ENCODE measurements at regions not wholly inside any gene's neighbourhood (a gene's known extent, or its start where the extent isn't known, plus 50 kb on each side); places are given as distances from the start of the nearest gene placed in this dataset.

DNA sequence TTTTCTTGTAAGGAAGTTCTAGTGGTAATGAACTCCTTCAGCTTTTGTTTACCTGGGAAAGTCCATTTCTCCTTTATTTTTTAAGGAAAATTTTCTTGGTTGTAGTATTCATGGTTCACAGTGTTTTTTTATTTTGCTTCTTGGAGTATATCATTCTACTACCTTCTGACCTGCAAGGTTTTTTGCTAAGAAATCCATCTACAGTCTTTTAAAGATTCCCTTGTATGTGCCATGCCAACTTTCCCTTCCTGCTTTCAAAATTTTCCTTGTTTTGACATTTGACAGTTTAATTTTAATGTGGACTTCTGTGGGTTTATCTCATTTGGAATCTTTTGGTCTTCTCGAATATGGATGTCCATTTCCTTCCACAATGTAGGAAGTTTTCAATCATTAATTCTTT is 855.6 kb downstream of the TBC1D32 start:
- no peak overlapping the region for H2AFZ ChIP-seq (ENCODE audit: low read depth, low read length)
- in situ Hi-C loops (cut with MboI): no loop called here
- no peaks in the 10 kb centered on the region for H3K9me1 ChIP-seq (ENCODE audit: control insufficient read depth, insufficient read depth, low read length)
- H3K4me2 ChIP-seq (ENCODE audit: insufficient read depth, low read length): no peak overlapping the region
- intact Hi-C loops (cut with micrococcal nuclease): no loop called here
- no peaks in the 10 kb centered on the region for H3K27me3 ChIP-seq (ENCODE audit: control insufficient read depth in 2 of 2, insufficient read depth in 2 of 2, low read length in 2 of 2)
- H3K9me3 ChIP-seq (replicated peaks; ENCODE audit: control insufficient read depth, insufficient read depth, low read depth, low read length): no peaks in the 10 kb centered on the region
- no peak overlapping the region for H3K4me3 ChIP-seq
- POLR2A ChIA-PET: no interaction called here
- no peaks in the 10 kb centered on the region for H3K4me1 ChIP-seq (replicated peaks in 1 of 2; ENCODE audit: control insufficient read depth in 2 of 2, insufficient read depth in 2 of 2, low read length in 2 of 2)
- BruUV-seq (replicated peaks): no TSS peak
- H3K27ac ChIP-seq (ENCODE audit: extremely low read depth, low read depth, low read length): no peak overlapping the region
- ATAC-seq: no peak
- H3K79me2 ChIP-seq (ENCODE audit: control insufficient read depth, insufficient read depth, low read length): no peaks in the 10 kb centered on the region
- TF ChIP-seq, protein P1, sequence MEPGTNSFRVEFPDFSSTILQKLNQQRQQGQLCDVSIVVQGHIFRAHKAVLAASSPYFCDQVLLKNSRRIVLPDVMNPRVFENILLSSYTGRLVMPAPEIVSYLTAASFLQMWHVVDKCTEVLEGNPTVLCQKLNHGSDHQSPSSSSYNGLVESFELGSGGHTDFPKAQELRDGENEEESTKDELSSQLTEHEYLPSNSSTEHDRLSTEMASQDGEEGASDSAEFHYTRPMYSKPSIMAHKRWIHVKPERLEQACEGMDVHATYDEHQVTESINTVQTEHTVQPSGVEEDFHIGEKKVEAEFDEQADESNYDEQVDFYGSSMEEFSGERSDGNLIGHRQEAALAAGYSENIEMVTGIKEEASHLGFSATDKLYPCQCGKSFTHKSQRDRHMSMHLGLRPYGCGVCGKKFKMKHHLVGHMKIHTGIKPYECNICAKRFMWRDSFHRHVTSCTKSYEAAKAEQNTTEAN (CRISPR knock-in tag; IDR thresholded peaks at IDR 0.05): no peak
- TF ChIP-seq KDM2B (CRISPR knock-in tag; IDR thresholded peaks at IDR 0.05) (no peak), NFRKB (IDR thresholded peaks at IDR 0.05; ENCODE audit: low read depth) (no peak), LCOR (CRISPR knock-in tag; IDR thresholded peaks at IDR 0.05) (no peak), MEF2A (IDR thresholded peaks at IDR 0.05; ENCODE audit: control insufficient read depth, low read depth, low read length) (no peak), HSF4 (CRISPR knock-in tag; IDR thresholded peaks at IDR 0.05; ENCODE audit: borderline replicate concordance) (no peak)
- DNase-seq (ENCODE audit: extremely low read depth in 1 of 4, low spot score in 3 of 4): no peak
- CTCF ChIA-PET (ENCODE audit: low intra/inter-chr PET ratio): no interaction called here
- WGBS (ENCODE audit: insufficient coverage, low coverage, missing lambda C conversion rate): 0% methylated on average over 1 of the region's 1 CpG
- no peak for FAIRE-seq
- H3K9ac ChIP-seq (ENCODE audit: insufficient read depth in 1 of 2, low read depth in 2 of 2, low read length in 2 of 2): no peak overlapping the region
- no peaks in the 10 kb centered on the region for H3K36me3 ChIP-seq (ENCODE audit: control insufficient read depth, insufficient read depth, low read length)
- no peaks in the 10 kb centered on the region for H4K20me1 ChIP-seq (replicated peaks; ENCODE audit: control insufficient read depth, insufficient read depth, low read length)

DNA sequence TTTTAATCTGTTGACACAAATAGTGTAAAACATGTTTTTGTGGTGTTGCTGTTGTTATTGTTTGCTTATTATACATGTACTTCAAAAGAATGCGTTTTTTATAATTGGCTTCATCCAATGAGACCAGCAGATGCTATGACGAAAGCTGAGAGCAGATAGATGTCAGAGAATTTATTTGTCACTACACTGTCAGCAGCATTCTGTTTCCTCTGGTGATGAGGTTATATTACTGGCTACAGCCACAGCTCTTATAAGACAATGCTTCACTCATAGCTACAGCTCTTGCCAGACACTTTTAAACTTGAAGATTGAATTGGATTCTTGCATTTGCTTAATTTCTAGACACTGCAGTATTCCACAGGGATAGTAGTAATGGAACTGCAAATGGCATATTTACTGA is 860.5 kb downstream of the TBC1D32 start:
- no peak overlapping the region for H3K4me2 ChIP-seq (ENCODE audit: insufficient read depth, low read length)
- no TSS peak for BruUV-seq (replicated peaks)
- 0% methylated on average over 2 of the region's 2 CpGs for WGBS (ENCODE audit: insufficient coverage, low coverage, missing lambda C conversion rate)
- no peak for TF ChIP-seq PURB (CRISPR knock-in tag; IDR thresholded peaks at IDR 0.05; ENCODE audit: low read depth)
- no peak for TF ChIP-seq RBFOX2 (IDR thresholded peaks at IDR 0.05; ENCODE audit: low read depth, low read length)

More for the DNA sequence above, 860.5 kb downstream of the TBC1D32 start:
- DNase-seq (ENCODE audit: extremely low read depth in 1 of 4, low spot score in 3 of 4): no peak
- intact Hi-C loops (cut with micrococcal nuclease): no loop called here
- no peak overlapping the region for H2AFZ ChIP-seq (ENCODE audit: low read depth, low read length)
- no peak overlapping the region for H3K9ac ChIP-seq (ENCODE audit: insufficient read depth in 1 of 2, low read depth in 2 of 2, low read length in 2 of 2)
- no peaks in the 10 kb centered on the region for H3K4me1 ChIP-seq (replicated peaks in 1 of 2; ENCODE audit: control insufficient read depth in 2 of 2, insufficient read depth in 2 of 2, low read length in 2 of 2)
- ATAC-seq: no peak
- in situ Hi-C loops (cut with MboI): no loop called here
- no peak overlapping the region for H3K4me3 ChIP-seq
- H3K9me3 ChIP-seq (replicated peaks; ENCODE audit: control insufficient read depth, insufficient read depth, low read depth, low read length): no peaks in the 10 kb centered on the region
- H4K20me1 ChIP-seq (replicated peaks; ENCODE audit: control insufficient read depth, insufficient read depth, low read length): no peaks in the 10 kb centered on the region
- H3K79me2 ChIP-seq (ENCODE audit: control insufficient read depth, insufficient read depth, low read length): no peaks in the 10 kb centered on the region
- no peaks in the 10 kb centered on the region for H3K36me3 ChIP-seq (ENCODE audit: control insufficient read depth, insufficient read depth, low read length)
- no peaks in the 10 kb centered on the region for H3K27me3 ChIP-seq (ENCODE audit: control insufficient read depth in 2 of 2, insufficient read depth in 2 of 2, low read length in 2 of 2)
- POLR2A ChIA-PET: no interaction called here
- no peak overlapping the region for H3K27ac ChIP-seq (ENCODE audit: extremely low read depth, low read depth, low read length)
- CTCF ChIA-PET (ENCODE audit: low intra/inter-chr PET ratio): no interaction called here
- no peaks in the 10 kb centered on the region for H3K9me1 ChIP-seq (ENCODE audit: control insufficient read depth, insufficient read depth, low read length)
- no peak for FAIRE-seq
